Hepatocyte (in vitro differentiated cells): ENCODE measurements at regions not wholly inside any gene's neighbourhood (a gene's known extent, or its start where the extent isn't known, plus 50 kb on each side); places are given as distances from the start of the nearest gene placed in this dataset.

Source experiments
- DNase-seq: peaks from one replicate; pipeline ENCODE4 v3.0.0-alpha.2; 2016; ENCODE audit warnings: low spot score
- H2AFZ ChIP-seq: fragments of 200-600 bp; sonication (generic); 2 replicates; pipeline ENCODE4 v1.6.0; 2016; ENCODE audit warnings: antibody characterized with exemption, mild to moderate bottlenecking
- H3K27ac ChIP-seq: fragments of 200-600 bp; sonication (generic); 2 replicates; pipeline ENCODE4 v1.5.1; 2016; ENCODE audit warnings: mild to moderate bottlenecking
- H3K27me3 ChIP-seq: fragments of 200-600 bp; sonication (generic); 2 replicates; pipeline ENCODE4 v1.6.1; 2016
- H3K36me3 ChIP-seq: fragments of 200-600 bp; sonication (generic); replicated peaks from 2 replicates; pipeline ENCODE4 v1.5.1; 2016; ENCODE audit warnings: low read depth; ENCODE audit not compliant: insufficient read depth
- H3K4me1 ChIP-seq: fragments of 200-600 bp; sonication (generic); 2 replicates; pipeline ENCODE4 v1.5.1; 2016; ENCODE audit warnings: mild to moderate bottlenecking, moderate library complexity; ENCODE audit not compliant: insufficient read depth
- H3K4me2 ChIP-seq: fragments of 200-600 bp; sonication (generic); 2 replicates; pipeline ENCODE4 v1.6.0; 2016
- H3K4me3 ChIP-seq: fragments of 200-600 bp; sonication (generic); 2 replicates; pipeline ENCODE4 v1.5.1; 2016; ENCODE audit warnings: mild to moderate bottlenecking
- H3K79me2 ChIP-seq: fragments of 200-600 bp; sonication (generic); 2 replicates; pipeline ENCODE4 v1.6.0; 2017; ENCODE audit warnings: mild to moderate bottlenecking
- H3K9me2 ChIP-seq: fragments of 200-600 bp; sonication (generic); replicated peaks from 2 replicates; pipeline ENCODE4 v1.6.0; 2017; ENCODE audit warnings: mild to moderate bottlenecking; ENCODE audit not compliant: insufficient read depth
- H3K9me3 ChIP-seq: fragments of 200-600 bp; sonication (generic); 2 replicates; pipeline ENCODE4 v1.5.1; 2016; ENCODE audit warnings: low read depth, mild to moderate bottlenecking
- H4K20me1 ChIP-seq: fragments of 200-600 bp; sonication (generic); 2 replicates; pipeline ENCODE4 v1.6.0; 2016; ENCODE audit warnings: mild to moderate bottlenecking; ENCODE audit not compliant: insufficient read depth, poor library complexity, severe bottlenecking
- EZH2 ChIP-seq: fragments of 200-600 bp; sonication (generic); IDR thresholded peaks from 2 replicates; pipeline ENCODE4 v1.6.1; 2016; ENCODE audit warnings: antibody characterized with exemption, mild to moderate bottlenecking, borderline replicate concordance
- EZH2phosphoT487 ChIP-seq: fragments of 200-600 bp; sonication (generic); IDR thresholded peaks from one replicate; pipeline ENCODE4 v1.6.1; 2018; ENCODE audit warnings: antibody characterized with exemption, mild to moderate bottlenecking, low read depth, moderate library complexity; ENCODE audit not compliant: unreplicated experiment, severe bottlenecking
- WGBS: methylation state at CpG from one replicate; pipeline ENCODE4 v1.1.6; 2016; ENCODE audit warnings: low lambda C conversion rate; ENCODE audit errors: missing lambda C conversion rate; 5-methylcytosine and 5-hydroxymethylcytosine counted together
- TF ChIP-seq, protein P1 (sequence below): fragments of 200-600 bp; sonication (generic); IDR thresholded peaks from 2 replicates; pipeline ENCODE4 v1.5.1; 2016; ENCODE audit warnings: antibody characterized with exemption, mild to moderate bottlenecking; ENCODE audit not compliant: poor library complexity

DNA sequence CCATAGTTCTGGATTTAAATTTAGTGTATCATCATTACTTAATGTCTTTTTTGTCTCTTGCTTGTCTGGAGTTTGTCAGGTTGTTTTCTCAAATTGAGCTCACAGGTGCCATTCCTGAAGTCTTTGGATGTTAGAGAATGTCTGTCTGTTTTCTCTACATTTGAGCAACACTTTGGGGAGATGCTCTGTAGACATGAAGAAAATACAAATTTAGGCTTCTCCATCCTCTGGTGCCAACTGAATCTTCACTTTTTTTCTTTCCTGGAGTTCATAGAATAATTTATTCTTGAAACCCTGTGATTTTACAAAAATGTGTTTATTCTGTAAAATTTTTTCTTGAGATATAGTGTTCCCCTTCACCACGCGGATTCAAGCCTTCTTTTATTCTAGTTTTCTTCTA is 256.4 kb upstream of the HDAC4 start:
- no peaks in the 10 kb centered on the region for H3K36me3 ChIP-seq
- H3K9me2 ChIP-seq = no peaks in the 10 kb centered on the region
- no peak overlapping the region for H3K4me3 ChIP-seq
- TF ChIP-seq, protein P1, sequence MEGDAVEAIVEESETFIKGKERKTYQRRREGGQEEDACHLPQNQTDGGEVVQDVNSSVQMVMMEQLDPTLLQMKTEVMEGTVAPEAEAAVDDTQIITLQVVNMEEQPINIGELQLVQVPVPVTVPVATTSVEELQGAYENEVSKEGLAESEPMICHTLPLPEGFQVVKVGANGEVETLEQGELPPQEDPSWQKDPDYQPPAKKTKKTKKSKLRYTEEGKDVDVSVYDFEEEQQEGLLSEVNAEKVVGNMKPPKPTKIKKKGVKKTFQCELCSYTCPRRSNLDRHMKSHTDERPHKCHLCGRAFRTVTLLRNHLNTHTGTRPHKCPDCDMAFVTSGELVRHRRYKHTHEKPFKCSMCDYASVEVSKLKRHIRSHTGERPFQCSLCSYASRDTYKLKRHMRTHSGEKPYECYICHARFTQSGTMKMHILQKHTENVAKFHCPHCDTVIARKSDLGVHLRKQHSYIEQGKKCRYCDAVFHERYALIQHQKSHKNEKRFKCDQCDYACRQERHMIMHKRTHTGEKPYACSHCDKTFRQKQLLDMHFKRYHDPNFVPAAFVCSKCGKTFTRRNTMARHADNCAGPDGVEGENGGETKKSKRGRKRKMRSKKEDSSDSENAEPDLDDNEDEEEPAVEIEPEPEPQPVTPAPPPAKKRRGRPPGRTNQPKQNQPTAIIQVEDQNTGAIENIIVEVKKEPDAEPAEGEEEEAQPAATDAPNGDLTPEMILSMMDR = no peak
- TF ChIP-seq EZH2 (no peak), EZH2phosphoT487 (no peak)
- no peak overlapping the region for H3K4me2 ChIP-seq
- peaks cover 8% of the 10 kb centered on the region for H3K27me3 ChIP-seq
- no peaks in the 10 kb centered on the region for H3K4me1 ChIP-seq
- H3K27ac ChIP-seq = no peak overlapping the region
- WGBS = 100% methylated on average over 2 of the region's 2 CpGs
- no peak for DNase-seq
- H3K79me2 ChIP-seq = no peaks in the 10 kb centered on the region
- H4K20me1 ChIP-seq = no peaks in the 10 kb centered on the region
- H3K9me3 ChIP-seq = no peaks in the 10 kb centered on the region
- H2AFZ ChIP-seq = no peak overlapping the region

DNA sequence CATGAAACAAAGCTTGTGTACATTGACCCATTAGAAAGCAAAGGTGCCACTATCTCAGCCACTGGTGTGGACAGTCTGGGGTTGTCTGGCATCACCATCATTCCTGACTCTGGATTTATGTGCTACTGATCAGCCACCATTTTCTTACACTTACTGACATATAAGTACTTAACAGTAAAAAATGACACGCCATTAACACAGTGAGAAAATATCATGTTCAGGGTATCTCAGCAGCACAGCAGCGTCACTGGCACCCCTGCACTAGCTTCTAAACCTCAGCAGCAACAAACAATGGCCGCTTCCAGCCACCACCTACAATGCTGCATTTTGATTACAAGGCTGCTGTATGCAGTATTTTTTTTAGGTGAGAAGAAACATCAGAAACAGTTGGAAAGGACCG is 253.4 kb upstream of the HDAC4 start:
- H3K79me2 ChIP-seq = no peaks in the 10 kb centered on the region
- H3K4me2 ChIP-seq = no peak overlapping the region
- H3K9me2 ChIP-seq = no peaks in the 10 kb centered on the region
- no peaks in the 10 kb centered on the region for H4K20me1 ChIP-seq
- H3K27ac ChIP-seq = no peak overlapping the region
- no peaks in the 10 kb centered on the region for H3K9me3 ChIP-seq
- no peak for DNase-seq
- no peaks in the 10 kb centered on the region for H3K4me1 ChIP-seq
- H3K27me3 ChIP-seq = peaks cover 8% of the 10 kb centered on the region
- no peak overlapping the region for H2AFZ ChIP-seq
- H3K36me3 ChIP-seq = no peaks in the 10 kb centered on the region
- 83% methylated on average over 4 of the region's 4 CpGs for WGBS
- H3K4me3 ChIP-seq = no peak overlapping the region
- TF ChIP-seq EZH2 (no peak), EZH2phosphoT487 (no peak)
- TF ChIP-seq, protein P1 = no peak

DNA sequence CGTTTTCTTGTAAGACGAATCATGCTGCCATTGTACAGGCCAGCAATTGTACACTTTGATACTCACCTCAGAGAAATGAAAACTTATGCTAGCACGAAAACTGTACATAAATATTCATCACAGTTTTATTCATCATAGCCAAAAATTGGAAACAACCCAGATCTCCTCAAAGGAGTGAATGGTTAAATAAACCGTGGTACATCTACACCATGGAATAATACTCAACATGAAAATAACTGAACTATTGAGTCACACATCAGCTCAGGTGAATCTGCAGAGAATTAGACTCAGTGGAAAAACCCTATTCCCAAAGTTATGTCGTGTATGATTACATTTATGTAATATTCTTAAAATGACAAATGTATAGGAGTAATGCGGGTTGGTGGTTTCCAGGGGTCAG is 251.0 kb upstream of the HDAC4 start:
- WGBS = 92% methylated on average over 6 of the region's 6 CpGs
- no peaks in the 10 kb centered on the region for H3K9me2 ChIP-seq
- no peak for TF ChIP-seq EZH2phosphoT487
- no peak for TF ChIP-seq EZH2
- TF ChIP-seq, protein P1 = no peak
- H3K27ac ChIP-seq = no peak overlapping the region
- H3K4me1 ChIP-seq = no peaks in the 10 kb centered on the region
- H3K79me2 ChIP-seq = no peaks in the 10 kb centered on the region
- H3K4me3 ChIP-seq = no peak overlapping the region
- H3K27me3 ChIP-seq = peaks cover 8% of the 10 kb centered on the region
- H2AFZ ChIP-seq = no peak overlapping the region
- no peak for DNase-seq
- H3K36me3 ChIP-seq = no peaks in the 10 kb centered on the region
- no peaks in the 10 kb centered on the region for H4K20me1 ChIP-seq
- H3K4me2 ChIP-seq = no peak overlapping the region
- no peaks in the 10 kb centered on the region for H3K9me3 ChIP-seq

DNA sequence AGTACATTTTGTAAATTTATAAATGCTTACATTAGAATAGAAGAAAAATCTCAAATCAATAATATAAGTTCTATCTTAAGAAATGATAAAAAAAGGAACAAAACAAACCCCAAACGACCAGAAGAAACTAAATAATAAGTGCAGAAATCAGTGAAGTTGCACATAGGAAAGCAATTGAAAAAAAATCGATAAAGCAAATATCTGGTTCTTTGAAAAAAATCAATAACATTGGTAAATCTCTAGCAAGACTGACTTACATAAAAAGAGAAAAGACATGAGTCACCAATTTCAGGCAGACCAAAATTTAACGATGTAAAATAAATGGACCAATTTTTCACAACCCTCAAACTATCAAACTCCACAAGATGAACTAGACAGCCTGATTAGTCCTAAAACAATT is 249.9 kb upstream of the HDAC4 start:
- Histone ChIP-seq H3K4me1 (no peaks in the 10 kb centered on the region), H4K20me1 (no peaks in the 10 kb centered on the region)
- WGBS = 84% methylated on average over 3 of the region's 3 CpGs

More for the DNA sequence above, 249.9 kb upstream of the HDAC4 start:
- Histone ChIP-seq H3K27me3 (no peaks in the 10 kb centered on the region), H3K4me2 (no peak overlapping the region), H2AFZ (no peak overlapping the region), H3K4me3 (no peak overlapping the region), H3K9me3 (no peaks in the 10 kb centered on the region), H3K27ac (no peak overlapping the region), H3K9me2 (no peaks in the 10 kb centered on the region), H3K36me3 (no peaks in the 10 kb centered on the region), H3K79me2 (no peaks in the 10 kb centered on the region)
- TF ChIP-seq, protein P1 = no peak
- TF ChIP-seq EZH2 (no peak), EZH2phosphoT487 (no peak)
- DNase-seq = no peak
